Lower leg skin (tissue), 3 donors: ENCODE measurements at regions not wholly inside any gene's neighbourhood (a gene's known extent, or its start where the extent isn't known, plus 50 kb on each side); places are given as distances from the start of the nearest gene placed in this dataset.

Source experiments
- CTCF ChIP-seq, 3 donors: fragments of 450-650 bp; IDR thresholded peaks; one replicate each; pipeline ENCODE4 v1.5.1; 2016; ENCODE audit warnings: antibody characterized with exemption in 3 of 3, mild to moderate bottlenecking in 3 of 3, moderate library complexity in 2 of 3
- POLR2A ChIP-seq, 2 donors: fragments of 450-650 bp; IDR thresholded peaks; one replicate each; pipeline ENCODE4 v1.6.1; 2016 to 2017; ENCODE audit warnings: antibody characterized with exemption in 2 of 2, mild to moderate bottlenecking in 1 of 2, moderate library complexity in 1 of 2

GRCh38 chr18:46393230-46393629 lies 263.8 kb downstream of the LOXHD1 start:
- no peak for TF ChIP-seq CTCF (IDR thresholded peaks at IDR 0.05)
- no peak for TF ChIP-seq POLR2A (IDR thresholded peaks at IDR 0.05)
